ENCODE measurements at regions not wholly inside any gene's neighbourhood (a gene's known extent, or its start where the extent isn't known, plus 50 kb on each side); places are given as distances from the start of the nearest gene placed in this dataset.

DNA sequence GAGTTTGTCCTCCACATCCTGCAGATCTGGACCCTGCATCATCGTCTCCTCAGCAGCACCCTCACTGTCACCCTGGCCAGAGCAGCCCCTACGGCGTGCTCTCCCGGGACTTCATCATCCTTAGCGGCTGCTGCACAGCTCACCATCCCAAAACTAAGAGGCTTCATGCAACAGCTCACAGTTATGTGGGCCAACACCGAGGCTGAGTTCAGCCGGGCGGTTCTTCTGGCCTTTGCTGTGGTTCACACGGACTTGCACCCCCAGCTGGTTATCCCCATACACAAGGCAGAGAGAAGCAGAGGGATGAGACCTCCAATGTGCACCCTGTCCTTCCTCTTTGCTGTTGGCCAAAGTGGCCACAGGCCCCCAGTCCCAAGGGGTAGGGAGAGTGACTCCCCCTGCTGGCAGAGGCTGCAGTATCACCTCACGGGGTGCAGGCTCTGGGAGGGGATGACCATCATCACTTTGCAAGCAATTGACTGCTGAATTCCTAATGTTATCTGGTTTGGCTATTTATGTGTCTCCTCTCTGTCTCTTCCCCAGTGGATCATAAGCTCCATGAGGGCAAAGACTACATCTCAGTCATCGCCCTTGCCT lies 276.8 kb downstream of the BRD1 start:
- no peak for DNase-seq (ENCODE audit: extremely low read depth, low read depth)
- TF ChIP-seq, protein P1, sequence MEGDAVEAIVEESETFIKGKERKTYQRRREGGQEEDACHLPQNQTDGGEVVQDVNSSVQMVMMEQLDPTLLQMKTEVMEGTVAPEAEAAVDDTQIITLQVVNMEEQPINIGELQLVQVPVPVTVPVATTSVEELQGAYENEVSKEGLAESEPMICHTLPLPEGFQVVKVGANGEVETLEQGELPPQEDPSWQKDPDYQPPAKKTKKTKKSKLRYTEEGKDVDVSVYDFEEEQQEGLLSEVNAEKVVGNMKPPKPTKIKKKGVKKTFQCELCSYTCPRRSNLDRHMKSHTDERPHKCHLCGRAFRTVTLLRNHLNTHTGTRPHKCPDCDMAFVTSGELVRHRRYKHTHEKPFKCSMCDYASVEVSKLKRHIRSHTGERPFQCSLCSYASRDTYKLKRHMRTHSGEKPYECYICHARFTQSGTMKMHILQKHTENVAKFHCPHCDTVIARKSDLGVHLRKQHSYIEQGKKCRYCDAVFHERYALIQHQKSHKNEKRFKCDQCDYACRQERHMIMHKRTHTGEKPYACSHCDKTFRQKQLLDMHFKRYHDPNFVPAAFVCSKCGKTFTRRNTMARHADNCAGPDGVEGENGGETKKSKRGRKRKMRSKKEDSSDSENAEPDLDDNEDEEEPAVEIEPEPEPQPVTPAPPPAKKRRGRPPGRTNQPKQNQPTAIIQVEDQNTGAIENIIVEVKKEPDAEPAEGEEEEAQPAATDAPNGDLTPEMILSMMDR (IDR thresholded peaks at IDR 0.05; ENCODE audit: low read depth, low read length), result no peak

DNA sequence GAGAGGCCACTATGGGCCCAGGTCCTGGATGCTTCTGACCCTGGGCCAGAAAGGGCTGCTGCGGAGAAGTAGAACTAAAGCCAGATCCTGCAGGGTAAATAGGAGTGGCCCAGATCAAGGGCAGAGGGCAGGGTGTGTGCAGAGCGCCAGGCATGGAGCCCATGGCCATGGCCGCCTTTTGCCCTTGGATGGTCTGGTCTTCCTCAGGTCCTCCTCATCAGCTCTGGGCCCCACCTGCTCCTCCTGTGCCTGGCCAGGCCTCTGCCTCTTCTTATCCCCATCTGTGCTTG lies 277.6 kb downstream of the BRD1 start:
- no peak for DNase-seq (ENCODE audit: extremely low read depth, low read depth)
- TF ChIP-seq, protein P1 (IDR thresholded peaks at IDR 0.05; ENCODE audit: low read depth, low read length), result no peak

DNA sequence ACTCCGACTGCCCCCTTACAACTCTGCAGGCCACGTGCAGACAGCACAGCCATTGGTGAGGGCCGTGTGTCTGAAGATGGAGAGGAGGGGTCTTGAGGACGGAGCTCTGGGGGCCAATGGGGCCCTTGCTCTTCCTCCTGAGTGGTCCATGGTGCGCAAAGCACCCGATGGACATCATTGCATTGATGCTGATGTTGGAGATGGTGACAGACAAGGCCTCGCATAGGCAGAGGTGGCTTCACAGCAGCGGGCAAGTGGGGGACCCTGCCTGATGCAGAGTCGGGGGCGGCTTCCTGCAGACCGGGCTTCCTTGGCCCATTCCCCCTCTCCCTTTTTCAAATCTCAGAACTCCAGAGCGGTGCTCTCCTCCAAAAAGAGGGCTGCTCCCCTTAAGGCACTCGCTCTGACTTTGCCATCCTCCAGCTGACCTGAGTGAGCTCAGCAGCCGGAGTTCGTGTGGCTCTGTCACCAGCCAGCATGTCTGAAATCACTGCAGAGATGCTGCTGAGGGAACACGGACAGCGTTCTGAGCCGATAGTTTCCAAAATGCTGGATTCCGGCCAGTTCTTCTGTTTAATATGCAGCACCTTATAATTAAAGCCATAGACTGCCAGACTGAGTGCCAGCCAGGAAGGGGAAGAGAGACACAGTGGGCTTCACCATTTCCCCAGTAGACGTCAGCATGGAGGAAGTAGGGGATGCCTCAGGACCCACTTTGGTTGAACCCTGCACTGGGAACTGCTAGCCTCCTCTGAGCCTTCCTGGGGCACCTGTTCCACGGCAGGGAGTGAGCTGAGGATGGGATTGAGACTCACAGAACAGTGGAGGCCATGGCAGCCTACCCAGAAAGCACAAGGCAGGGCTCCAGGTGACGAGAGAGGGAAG lies 278.2 kb downstream of the BRD1 start:
- no peak for DNase-seq (ENCODE audit: extremely low read depth, low read depth)
- TF ChIP-seq, protein P1 (IDR thresholded peaks at IDR 0.05; ENCODE audit: low read depth, low read length), result no peak

DNA sequence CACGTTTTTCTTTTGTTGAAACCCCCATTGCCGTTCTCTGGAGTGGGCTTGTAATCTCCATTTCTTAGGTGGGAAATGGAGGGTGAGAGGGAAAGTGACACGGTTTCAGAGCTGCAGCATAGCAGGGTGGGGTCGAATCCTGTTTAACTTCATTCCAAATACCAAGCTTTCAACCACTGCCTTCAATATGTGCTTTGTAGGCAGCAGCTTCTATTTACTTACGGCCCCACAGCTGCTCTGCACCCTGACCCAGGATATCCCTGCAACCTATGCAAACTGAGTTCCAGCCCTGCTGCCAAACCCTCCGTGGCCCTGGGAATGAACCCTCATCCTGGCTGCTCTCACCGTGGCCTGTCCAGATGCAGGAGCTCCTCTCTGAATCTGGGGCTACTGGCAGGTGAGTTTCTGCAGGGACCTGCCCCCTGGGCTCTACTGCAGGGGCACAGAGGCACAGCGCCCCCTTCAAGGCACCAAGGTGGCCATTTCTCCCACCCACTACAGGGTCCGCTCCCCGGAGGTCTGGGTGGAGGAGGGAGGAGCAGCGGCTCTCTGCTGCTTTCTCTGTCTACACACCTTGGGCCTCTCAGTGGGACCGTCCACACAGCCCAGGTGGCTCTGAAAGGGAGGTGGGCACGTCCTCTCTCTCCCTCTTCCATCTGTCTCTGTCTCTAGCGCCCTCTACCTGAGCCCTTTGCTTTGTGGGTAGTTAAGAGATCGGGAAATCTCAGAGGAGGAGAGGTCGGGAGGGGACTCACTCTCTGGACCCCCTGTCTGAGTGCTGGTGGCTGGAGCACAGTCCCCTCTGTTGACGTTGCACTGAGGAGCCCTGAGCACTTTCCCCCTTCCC lies 279.1 kb downstream of the BRD1 start:
- DNase-seq (ENCODE audit: extremely low read depth, low read depth), result no peak
- TF ChIP-seq, protein P1 (IDR thresholded peaks at IDR 0.05; ENCODE audit: low read depth, low read length), result no peak

DNA sequence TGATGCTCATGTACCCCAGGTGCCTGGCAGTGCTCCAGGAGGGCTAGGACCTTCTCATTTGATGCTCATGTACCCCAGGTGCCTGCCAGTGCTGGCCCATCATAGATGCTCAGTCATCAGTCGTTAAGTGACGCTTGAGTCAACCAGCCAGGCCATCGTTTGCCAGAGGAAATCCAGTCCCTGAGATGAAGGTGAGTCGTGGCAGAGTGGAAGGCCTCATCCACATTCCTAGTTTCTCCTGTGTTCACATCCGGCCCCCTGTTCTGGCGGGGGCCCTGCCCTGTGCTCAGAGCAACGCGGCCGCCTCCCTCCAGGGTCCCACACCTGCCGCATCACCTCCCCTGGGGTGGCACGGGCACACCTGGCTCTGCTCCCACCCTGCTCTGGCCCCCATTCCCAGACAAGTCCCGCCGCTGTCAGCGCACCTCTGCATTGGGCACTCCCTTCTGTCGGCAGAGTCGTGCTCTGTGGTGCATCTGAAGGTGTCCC lies 279.9 kb downstream of the BRD1 start:
- DNase-seq (ENCODE audit: extremely low read depth, low read depth), result no peak
- TF ChIP-seq, protein P1 (IDR thresholded peaks at IDR 0.05; ENCODE audit: low read depth, low read length), result no peak

DNA sequence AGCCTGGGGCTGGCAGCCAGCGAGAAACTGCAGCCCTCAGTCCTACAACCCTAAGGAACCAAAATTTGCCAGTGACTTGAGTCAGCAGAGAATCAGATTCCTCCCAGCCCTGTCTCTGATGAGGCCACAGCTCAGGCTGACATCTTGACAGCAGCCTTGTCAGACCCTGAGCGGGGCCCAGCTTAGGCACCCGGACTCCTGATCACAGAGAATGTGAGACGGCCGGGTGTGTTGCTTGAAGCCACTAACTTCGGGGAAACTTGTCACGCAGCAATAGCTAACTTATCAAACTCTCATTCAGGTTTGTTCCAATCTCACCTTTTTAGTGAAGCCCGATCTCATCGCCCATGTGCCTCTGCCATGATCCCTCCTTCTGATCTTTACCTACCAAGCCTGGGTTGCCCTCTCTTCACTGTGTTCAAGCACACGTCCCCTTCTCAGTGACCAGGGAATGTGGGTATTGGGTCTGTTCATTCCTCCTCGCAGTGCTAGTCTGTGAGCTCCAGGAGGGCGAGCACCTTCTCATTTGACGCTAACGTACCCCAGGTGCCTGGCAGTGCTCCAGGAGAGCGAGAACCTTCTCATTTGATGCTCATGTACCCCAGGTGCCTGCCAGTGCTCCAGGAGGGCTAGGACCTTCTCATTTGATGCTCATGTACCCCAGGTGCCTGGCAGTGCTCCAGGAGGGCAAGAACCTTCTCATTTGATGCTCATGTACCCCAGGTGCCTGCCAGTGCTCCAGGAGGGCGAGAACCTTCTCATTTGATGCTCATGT lies 280.7 kb downstream of the BRD1 start:
- DNase-seq (ENCODE audit: extremely low read depth, low read depth), result no peak
- TF ChIP-seq, protein P1 (IDR thresholded peaks at IDR 0.05; ENCODE audit: low read depth, low read length), result no peak
